HPDE6-E6E7 (cell line): ENCODE measurements at regions not wholly inside any gene's neighbourhood (a gene's known extent, or its start where the extent isn't known, plus 50 kb on each side); places are given as distances from the start of the nearest gene placed in this dataset.

ENCODE experiments used
- DNase-seq: peaks from one replicate; pipeline ENCODE4 v3.0.0; 2011; ENCODE audit warnings: missing footprints; ENCODE audit errors: extremely low spot score

- DNase-seq, result no peak
Measured at GRCh38 chr18:61989138-61989537, 96.3 kb upstream of the RNF152 start.

GRCh38 chr18:61988100-61988499 lies 95.3 kb upstream of the RNF152 start:
- DNase-seq, result no peak

GRCh38 chr18:61985681-61986080 lies 92.9 kb upstream of the RNF152 start:
- no peak for DNase-seq

- no peak for DNase-seq
Measured at GRCh38 chr18:61984349-61984748, 91.5 kb upstream of the RNF152 start.

- DNase-seq, result no peak
Measured at GRCh38 chr18:61982475-61982874, 89.7 kb upstream of the RNF152 start.

- DNase-seq, result no peak
Measured at GRCh38 chr18:61980355-61980754, 87.5 kb upstream of the RNF152 start.

- DNase-seq, result no peak
Measured at GRCh38 chr18:61975526-61976326, 82.9 kb upstream of the RNF152 start.

GRCh38 chr18:61973273-61974115 lies 80.7 kb upstream of the RNF152 start:
- DNase-seq, result no peak

- no peak for DNase-seq
Measured at GRCh38 chr18:61972389-61973264, 79.8 kb upstream of the RNF152 start.

- DNase-seq, result no peak
Measured at GRCh38 chr18:61967252-61967891, 74.6 kb upstream of the RNF152 start.

- no peak for DNase-seq
Measured at GRCh38 chr18:61965311-61965710, 72.5 kb upstream of the RNF152 start.

GRCh38 chr18:61964616-61965015 lies 71.8 kb upstream of the RNF152 start:
- no peak for DNase-seq

- no peak for DNase-seq
Measured at GRCh38 chr18:61963705-61964104, 70.9 kb upstream of the RNF152 start.

- no peak for DNase-seq
Measured at GRCh38 chr18:61957801-61958516, 65.2 kb upstream of the RNF152 start.

- no peak for DNase-seq
Measured at GRCh38 chr18:61955644-61956043, 62.8 kb upstream of the RNF152 start.

- no peak for DNase-seq
Measured at GRCh38 chr18:61954096-61954746, 61.4 kb upstream of the RNF152 start.

- DNase-seq, result no peak
Measured at GRCh38 chr18:61953641-61954040, 60.8 kb upstream of the RNF152 start.

- DNase-seq, result no peak
Measured at GRCh38 chr18:61953161-61953560, 60.4 kb upstream of the RNF152 start.

- DNase-seq, result no peak
Measured at GRCh38 chr18:61951396-61951795, 58.6 kb upstream of the RNF152 start.

- DNase-seq, result no peak
Measured at GRCh38 chr18:61950371-61950770, 57.6 kb upstream of the RNF152 start.
